Naive B cell (primary cell): ENCODE measurements at regions not wholly inside any gene's neighbourhood (a gene's known extent, or its start where the extent isn't known, plus 50 kb on each side); places are given as distances from the start of the nearest gene placed in this dataset.

ENCODE experiments used
- ATAC-seq, 2 donors: fragments of 150-1000 bp; cut with Tn5 transposase; 2 replicates each; pipeline ENCODE4 v1.10.0; 2021; ENCODE audit warnings: low read depth in 2 of 2, mild to moderate bottlenecking in 2 of 2, moderate library complexity in 2 of 2
- DNase-seq: peaks from one replicate; pipeline ENCODE4 v3.0.0; 2022
- H3K27ac Mint-ChIP-seq, 6 donors: one replicate each; pipeline ENCODE4 v1.8.0; 2020 to 2022; ENCODE audit warnings: mild to moderate bottlenecking in 6 of 6, mixed read lengths in 6 of 6, moderate library complexity in 5 of 6, inconsistent platforms in 2 of 6
- H3K27me3 Mint-ChIP-seq, 3 donors: one replicate each; pipeline ENCODE4 v1.8.0; 2021 to 2022; ENCODE audit warnings: mixed read lengths in 3 of 3, mild to moderate bottlenecking in 1 of 3
- H3K36me3 Mint-ChIP-seq, 2 donors: one replicate each; pipeline ENCODE4 v1.8.0; 2020 to 2022; ENCODE audit warnings: mixed read lengths in 2 of 2, inconsistent platforms in 1 of 2, mild to moderate bottlenecking in 1 of 2
- H3K4me1 Mint-ChIP-seq, 3 donors: one replicate each; pipeline ENCODE4 v1.8.0; 2020 to 2022; ENCODE audit warnings: mixed read lengths in 3 of 3, inconsistent platforms in 1 of 3, mild to moderate bottlenecking in 1 of 3, moderate library complexity in 1 of 3
- H3K4me3 Mint-ChIP-seq, 8 donors: one replicate each; pipeline ENCODE4 v1.8.0; 2020 to 2022; ENCODE audit warnings: mild to moderate bottlenecking in 8 of 8, mixed read lengths in 8 of 8, moderate library complexity in 8 of 8, inconsistent platforms in 2 of 8
- H3K9me3 Mint-ChIP-seq, 7 donors: one replicate each; pipeline ENCODE4 v1.8.0; 2020 to 2022; ENCODE audit warnings: mixed read lengths in 7 of 7, mild to moderate bottlenecking in 5 of 7, inconsistent platforms in 2 of 7, moderate library complexity in 1 of 7

DNA sequence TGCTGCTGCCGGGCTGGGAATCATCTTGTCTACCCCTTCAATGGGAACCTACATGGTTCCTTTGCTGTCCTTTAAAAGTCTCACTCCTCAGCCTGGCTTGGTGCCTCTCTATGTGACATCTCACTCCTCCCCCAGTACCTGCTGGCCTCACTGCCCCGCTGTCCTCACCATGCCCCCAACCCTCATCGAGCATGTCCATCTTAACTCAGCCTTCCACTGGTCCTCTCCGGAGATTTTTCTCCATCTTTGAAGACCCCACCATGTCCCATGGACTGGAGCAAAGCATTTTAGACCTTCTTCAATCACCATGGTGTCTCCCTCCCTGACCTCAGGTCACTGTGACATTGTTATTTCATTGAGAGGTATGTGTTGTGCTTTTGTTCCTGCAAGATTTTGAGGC, 58.1 kb upstream of the SIX3 start:
- no peaks in the 10 kb centered on the region for H3K4me1 Mint-ChIP-seq
- peaks cover 3 to 38% (median 38%) of the 10 kb centered on the region in 3 donors for H3K27me3 Mint-ChIP-seq
- H3K27ac Mint-ChIP-seq = no peak overlapping the region
- no peaks in the 10 kb centered on the region for H3K9me3 Mint-ChIP-seq
- no peaks in the 10 kb centered on the region for H3K36me3 Mint-ChIP-seq
- ATAC-seq = no peak
- no peak overlapping the region for H3K4me3 Mint-ChIP-seq
- DNase-seq = no peak

DNA sequence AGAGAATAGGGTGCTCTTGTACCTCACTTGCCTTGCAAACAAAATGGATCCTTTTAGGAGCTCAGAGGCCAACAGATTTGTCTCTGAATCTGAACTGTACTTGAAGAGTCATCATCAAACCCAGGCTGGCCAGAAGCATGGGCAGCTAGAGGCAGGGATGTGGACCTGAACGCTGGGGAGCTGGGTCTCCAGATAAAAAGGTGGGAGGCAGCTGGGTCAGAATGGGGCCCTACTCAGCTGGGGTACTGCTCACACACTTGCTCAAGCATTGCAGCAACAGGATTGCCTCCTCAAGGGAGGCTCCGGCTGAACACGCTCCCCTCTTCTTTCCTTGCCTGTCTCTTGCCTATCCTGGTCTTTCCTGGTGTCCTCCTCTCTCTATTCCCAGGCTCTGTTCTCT, 57.3 kb upstream of the SIX3 start:
- H3K36me3 Mint-ChIP-seq = no peaks in the 10 kb centered on the region
- DNase-seq (no peak), ATAC-seq (no peak)

DNA sequence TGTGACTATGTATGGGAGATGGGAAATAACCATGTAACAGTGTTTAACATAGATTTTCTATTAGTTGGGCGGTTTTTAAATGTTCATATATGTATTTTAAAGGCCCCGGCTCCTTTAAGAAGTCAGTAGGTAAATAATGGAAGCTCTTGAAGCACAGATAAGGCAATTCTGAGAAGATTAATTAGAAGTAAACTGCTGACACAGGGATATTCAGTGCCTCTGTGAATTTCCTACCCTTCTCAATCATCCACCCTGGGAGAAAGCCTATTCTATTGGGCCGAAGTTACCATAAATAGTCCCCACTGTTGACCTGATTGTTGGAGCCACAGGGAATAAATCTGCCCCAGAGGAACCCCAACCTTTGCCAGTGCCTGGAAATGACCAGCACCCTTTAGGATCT, 56.8 kb upstream of the SIX3 start:
- Mint-ChIP-seq H3K4me1 (no peaks in the 10 kb centered on the region), H3K4me3 (no peak overlapping the region), H3K9me3 (peaks cover 0 to 4% (median 0%) of the 10 kb centered on the region in 7 donors), H3K36me3 (no peaks in the 10 kb centered on the region), H3K27ac (peak overlapping the region in 1 of 6 donors; percentile 87), H3K27me3 (peaks cover 3 to 39% (median 28%) of the 10 kb centered on the region in 3 donors)
- DNase-seq (no peak), ATAC-seq (no peak)

More for the DNA sequence above, 57.3 kb upstream of the SIX3 start:
- H3K4me3 Mint-ChIP-seq = no peak overlapping the region
- H3K27ac Mint-ChIP-seq = no peak overlapping the region
- H3K27me3 Mint-ChIP-seq = peaks cover 3 to 39% (median 30%) of the 10 kb centered on the region in 3 donors
- H3K4me1 Mint-ChIP-seq = no peaks in the 10 kb centered on the region
- peaks cover 0 to 3% (median 0%) of the 10 kb centered on the region in 7 donors for H3K9me3 Mint-ChIP-seq

DNA sequence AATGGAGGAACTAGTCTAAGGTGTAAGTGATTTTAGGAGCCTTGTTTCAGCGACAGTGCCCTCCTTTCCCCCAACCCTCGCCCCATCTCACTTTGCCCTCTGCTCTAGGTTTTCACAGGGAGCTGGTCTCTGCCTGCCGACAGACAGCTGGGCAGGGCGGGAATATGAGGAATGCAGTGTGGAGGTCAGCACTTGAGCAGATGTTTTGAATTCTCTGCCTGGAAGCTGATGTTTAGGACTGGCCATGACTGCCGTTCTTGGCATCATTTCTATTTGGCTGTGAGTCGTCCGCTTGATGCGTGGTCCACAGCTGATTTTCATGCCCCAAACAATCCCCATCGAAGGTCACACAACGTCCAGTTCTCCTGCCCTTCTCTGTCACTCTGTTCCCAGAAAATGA, 55.1 kb upstream of the SIX3 start:
- Mint-ChIP-seq H3K27me3 (peaks cover 3 to 47% (median 28%) of the 10 kb centered on the region in 3 donors), H3K9me3 (peaks cover 0 to 17% (median 8%) of the 10 kb centered on the region in 7 donors), H3K4me3 (no peak overlapping the region), H3K36me3 (peaks cover 0 to 6% of the 10 kb centered on the region in 2 donors), H3K27ac (no peak overlapping the region), H3K4me1 (no peaks in the 10 kb centered on the region)
- DNase-seq (no peak), ATAC-seq (no peak)

DNA sequence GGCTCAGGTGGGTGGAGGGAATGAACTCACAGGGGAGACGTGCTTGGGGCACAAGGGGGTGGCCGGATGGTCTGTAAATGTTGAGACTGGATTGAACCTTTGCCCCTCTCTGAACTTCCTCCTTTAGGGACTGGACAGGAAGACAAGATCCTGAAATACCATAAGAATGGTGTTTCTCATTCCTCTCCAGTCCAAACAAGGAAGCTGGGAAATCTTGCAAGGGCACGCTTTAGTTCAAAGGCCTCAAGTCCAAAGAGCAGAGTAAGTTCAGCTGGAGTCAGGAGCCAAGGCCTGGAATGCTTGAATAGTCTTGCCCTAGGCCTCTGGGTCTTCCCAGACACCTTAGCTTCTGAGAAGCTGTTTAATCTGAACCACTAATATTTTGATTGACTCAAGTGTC, 52.4 kb upstream of the SIX3 start:
- Mint-ChIP-seq H3K4me1 (no peaks in the 10 kb centered on the region), H3K27ac (no peak overlapping the region), H3K4me3 (no peak overlapping the region), H3K36me3 (peaks cover 3 to 32% of the 10 kb centered on the region in 2 donors), H3K9me3 (peaks cover 0 to 44% (median 28%) of the 10 kb centered on the region in 7 donors), H3K27me3 (peaks cover 10 to 67% (median 32%) of the 10 kb centered on the region in 3 donors)
- DNase-seq (no peak), ATAC-seq (no peak)
